Neutrophil (primary cell): ENCODE measurements at regions not wholly inside any gene's neighbourhood (a gene's known extent, or its start where the extent isn't known, plus 50 kb on each side); places are given as distances from the start of the nearest gene placed in this dataset.

ENCODE experiments used
- H3K27ac ChIP-seq: fragments of 200-600 bp; sonication (generic); 2 replicates; pipeline ENCODE4 v1.5.1; 2016; ENCODE audit warnings: mild to moderate bottlenecking, moderate library complexity
- H3K27me3 ChIP-seq: fragments of 200-600 bp; sonication (generic); 2 replicates; pipeline ENCODE4 v1.6.0; 2016; ENCODE audit warnings: mild to moderate bottlenecking
- H3K36me3 ChIP-seq: fragments of 200-600 bp; sonication (generic); 2 replicates; pipeline ENCODE4 v1.5.1; 2017
- H3K4me1 ChIP-seq, 2 experiments: fragments of 200-600 bp in 1 of 2; sonication (generic) in 1 of 2; 1 replicate in 1 of 2; 2 replicates in 1 of 2; pipeline versions ENCODE4 v1.5.1 to v1.6.1; 2013 to 2016; ENCODE audit warnings: low read depth in 1 of 2, low read length in 1 of 2, mild to moderate bottlenecking in 1 of 2, moderate library complexity in 1 of 2; ENCODE audit not compliant: control insufficient read depth in 1 of 2, insufficient read depth in 1 of 2
- H3K4me3 ChIP-seq, 2 experiments: fragments of 200-600 bp in 1 of 2; sonication (generic) in 1 of 2; 1 replicate in 1 of 2; 2 replicates in 1 of 2; pipeline ENCODE4 v1.5.1; 2013 to 2016; ENCODE audit warnings: low read depth in 1 of 2, low read length in 1 of 2, mild to moderate bottlenecking in 1 of 2, moderate library complexity in 1 of 2
- H3K9me3 ChIP-seq: fragments of 200-600 bp; sonication (generic); 2 replicates; pipeline ENCODE4 v1.5.1; 2016
- CTCF ChIP-seq: fragments of 200-600 bp; sonication (generic); IDR thresholded peaks from 2 replicates; pipeline ENCODE4 v1.5.1; 2016; ENCODE audit warnings: antibody characterized with exemption

GRCh38 chr6:137799950-137800568, 67.0 kb upstream of the TNFAIP3 start:
- H3K9me3 ChIP-seq: no peaks in the 10 kb centered on the region
- no peaks in the 10 kb centered on the region for H3K27me3 ChIP-seq
- no peaks in the 10 kb centered on the region for H3K4me1 ChIP-seq
- no peak for TF ChIP-seq CTCF
- H3K27ac ChIP-seq: no peak overlapping the region
- no peak overlapping the region for H3K4me3 ChIP-seq
- no peaks in the 10 kb centered on the region for H3K36me3 ChIP-seq

DNA sequence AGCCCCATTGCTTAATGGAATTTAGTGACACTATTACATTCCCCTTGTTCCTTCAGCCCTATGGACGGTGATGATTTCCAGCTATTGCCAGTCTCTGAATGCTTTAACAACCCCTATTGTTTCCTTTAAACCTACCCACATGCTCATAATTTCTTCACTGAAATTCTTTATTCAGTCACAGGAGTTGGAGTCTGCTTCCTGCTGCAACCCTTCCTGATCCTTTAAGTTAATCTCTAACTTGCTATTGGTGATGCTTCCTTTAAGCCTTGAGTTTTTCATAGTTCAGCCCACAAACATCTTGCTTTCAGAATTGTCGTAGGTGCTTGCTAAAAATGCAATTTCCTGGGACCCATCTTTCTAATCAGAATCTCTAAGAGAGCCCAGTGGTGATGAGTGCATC, 66.3 kb upstream of the TNFAIP3 start:
- no peak for TF ChIP-seq CTCF
- H3K27ac ChIP-seq: no peak overlapping the region

DNA sequence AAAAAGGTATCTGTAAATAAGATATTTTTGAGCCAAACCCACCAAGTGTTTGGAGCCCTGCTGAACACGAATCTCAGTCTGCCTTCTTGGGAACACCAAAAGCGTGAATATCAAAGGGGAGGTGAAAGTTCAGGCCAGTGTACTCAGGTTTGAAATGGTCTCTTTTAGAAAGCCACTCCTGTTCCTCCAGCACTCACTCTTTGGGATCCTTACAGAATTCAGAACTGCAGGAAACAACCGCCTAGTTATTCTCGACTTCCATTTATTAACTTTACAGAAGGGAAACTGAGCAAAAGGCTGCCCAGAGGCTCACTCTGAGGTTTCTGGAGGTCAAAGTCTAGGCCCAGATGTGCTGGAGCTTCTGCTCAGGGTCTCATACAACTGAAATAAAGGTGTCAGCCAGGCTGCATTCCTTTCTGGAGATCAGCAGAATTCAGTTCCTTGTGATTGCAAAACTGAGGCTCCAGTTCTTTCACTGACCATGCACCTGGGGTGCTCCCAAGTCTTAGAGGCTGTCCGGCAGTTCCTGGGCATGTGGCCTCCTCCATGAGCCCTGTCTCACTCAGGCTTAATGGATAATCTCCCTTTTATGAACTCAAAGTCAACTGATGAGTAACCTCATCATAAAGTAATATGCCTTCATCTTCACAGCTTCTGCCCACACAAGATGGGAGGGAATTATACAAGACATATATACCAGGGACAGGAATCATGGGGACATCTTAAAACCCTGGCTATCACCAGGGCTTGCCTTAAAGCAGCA, 65.5 kb upstream of the TNFAIP3 start:
- no peak overlapping the region for H3K4me3 ChIP-seq
- H3K9me3 ChIP-seq: no peaks in the 10 kb centered on the region
- H3K36me3 ChIP-seq: no peaks in the 10 kb centered on the region
- TF ChIP-seq CTCF: no peak
- no peaks in the 10 kb centered on the region for H3K4me1 ChIP-seq
- no peak overlapping the region for H3K27ac ChIP-seq
- no peaks in the 10 kb centered on the region for H3K27me3 ChIP-seq

More for the DNA sequence above, 66.3 kb upstream of the TNFAIP3 start:
- Histone ChIP-seq H3K9me3 (no peaks in the 10 kb centered on the region), H3K27me3 (no peaks in the 10 kb centered on the region), H3K36me3 (no peaks in the 10 kb centered on the region), H3K4me3 (no peak overlapping the region), H3K4me1 (no peaks in the 10 kb centered on the region)

- H3K27me3 ChIP-seq: no peaks in the 10 kb centered on the region
- no peaks in the 10 kb centered on the region for H3K4me1 ChIP-seq
- no peak for TF ChIP-seq CTCF
- no peak overlapping the region for H3K27ac ChIP-seq
- H3K36me3 ChIP-seq: no peaks in the 10 kb centered on the region
- no peak overlapping the region for H3K4me3 ChIP-seq
- no peaks in the 10 kb centered on the region for H3K9me3 ChIP-seq
Observed at GRCh38 chr6:137802408-137803182, 64.5 kb upstream of the TNFAIP3 start.

DNA sequence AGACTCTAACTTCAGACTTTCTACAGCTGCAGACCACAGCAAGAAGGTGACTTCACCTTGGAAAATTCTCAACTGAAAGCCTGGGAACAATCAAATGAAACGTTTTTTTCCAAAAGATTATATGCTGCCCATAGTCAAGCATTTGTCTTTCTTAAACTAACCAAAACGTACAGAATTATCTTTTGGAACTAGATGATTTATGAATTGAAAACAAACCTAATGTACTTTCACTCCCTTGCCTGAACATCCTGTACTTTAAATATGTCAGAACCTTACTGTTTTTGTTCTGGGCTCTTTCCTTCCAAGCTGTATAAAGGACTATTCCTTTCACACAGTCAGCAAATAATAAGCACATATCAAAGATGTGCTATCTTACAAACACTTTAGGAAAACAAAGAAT, 62.4 kb upstream of the TNFAIP3 start:
- H3K27ac ChIP-seq: no peak overlapping the region

More for the DNA sequence above, 62.4 kb upstream of the TNFAIP3 start:
- Histone ChIP-seq H3K4me1 (no peaks in the 10 kb centered on the region), H3K9me3 (no peaks in the 10 kb centered on the region), H3K4me3 (no peak overlapping the region), H3K36me3 (no peaks in the 10 kb centered on the region), H3K27me3 (no peaks in the 10 kb centered on the region)
- no peak for TF ChIP-seq CTCF
